Fibroblast of lung (primary cell): ENCODE measurements at regions not wholly inside any gene's neighbourhood (a gene's known extent, or its start where the extent isn't known, plus 50 kb on each side); places are given as distances from the start of the nearest gene placed in this dataset.

Experiments used
- CTCF ChIP-seq, 2 donors: IDR thresholded peaks in 1 of 2; conservative IDR thresholded peaks in 1 of 2; 1 replicate in 1 of 2; 2 replicates in 1 of 2; pipeline ENCODE4 v1.5.1; 2011 to 2012; ENCODE audit warnings: low read length in 2 of 2, control low read depth in 1 of 2, inconsistent platforms in 1 of 2, low read depth in 1 of 2, mild to moderate bottlenecking in 1 of 2
- EZH2 ChIP-seq: IDR thresholded peaks from 2 replicates; pipeline ENCODE4 v1.5.1; 2012; ENCODE audit warnings: low read length, control low read depth, mild to moderate bottlenecking; ENCODE audit errors: missing control alignments

GRCh38 chr2:120910164-120910563 is 174.5 kb downstream of the GLI2 start:
- TF ChIP-seq CTCF (conservative IDR thresholded peaks at IDR 0.05 in 1 of 2, IDR thresholded peaks at IDR 0.05 in 1 of 2; ENCODE audit: low read depth in 1 of 2, low read length in 2 of 2) (no peak), EZH2 (no peak)
